ENCODE measurements at regions not wholly inside any gene's neighbourhood (a gene's known extent, or its start where the extent isn't known, plus 50 kb on each side); places are given as distances from the start of the nearest gene placed in this dataset.

GRCh38 chr18:51510020-51510419 is 312.5 kb upstream of the MEX3C start:
- in situ Hi-C loops (cut with MboI) (no loop called here), intact Hi-C loops (cut with micrococcal nuclease) (no loop called here)
- no peak overlapping the region for H3K4me2 ChIP-seq (ENCODE audit: insufficient read depth, low read length)
- no peaks in the 10 kb centered on the region for H3K9me3 ChIP-seq (replicated peaks; ENCODE audit: control insufficient read depth, insufficient read depth, low read depth, low read length)
- no peaks in the 10 kb centered on the region for H3K4me1 ChIP-seq (replicated peaks in 1 of 2; ENCODE audit: control insufficient read depth in 2 of 2, insufficient read depth in 2 of 2, low read length in 2 of 2)
- H3K27me3 ChIP-seq (ENCODE audit: control insufficient read depth in 2 of 2, insufficient read depth in 2 of 2, low read length in 2 of 2), result no peaks in the 10 kb centered on the region
- no peak overlapping the region for H3K9ac ChIP-seq (ENCODE audit: insufficient read depth in 1 of 2, low read depth in 2 of 2, low read length in 2 of 2)
- H3K79me2 ChIP-seq (ENCODE audit: control insufficient read depth, insufficient read depth, low read length), result no peaks in the 10 kb centered on the region
- DNase-seq (ENCODE audit: extremely low read depth in 1 of 4, low spot score in 3 of 4) (no peak), ATAC-seq (no peak), FAIRE-seq (no peak)
- no peaks in the 10 kb centered on the region for H3K9me1 ChIP-seq (ENCODE audit: control insufficient read depth, insufficient read depth, low read length)
- H3K27ac ChIP-seq (ENCODE audit: extremely low read depth, low read depth, low read length), result no peak overlapping the region
- ChIA-PET CTCF (ENCODE audit: low intra/inter-chr PET ratio) (no interaction called here), POLR2A (no interaction called here)
- no peak overlapping the region for H2AFZ ChIP-seq (ENCODE audit: low read depth, low read length)
- no TSS peak for BruUV-seq (replicated peaks)
- H4K20me1 ChIP-seq (replicated peaks; ENCODE audit: control insufficient read depth, insufficient read depth, low read length), result no peaks in the 10 kb centered on the region
- no peak overlapping the region for H3K4me3 ChIP-seq
- no peaks in the 10 kb centered on the region for H3K36me3 ChIP-seq (ENCODE audit: control insufficient read depth, insufficient read depth, low read length)
- TF ChIP-seq TRIM28 (IDR thresholded peaks at IDR 0.05), result no peak
- peak; percentile 93 for TF ChIP-seq ZNF507 (tag; conservative IDR thresholded peaks at IDR 0.05)
- no peak for TF ChIP-seq ZNF232 (CRISPR knock-in tag; IDR thresholded peaks at IDR 0.05)
- TF ChIP-seq STAT5A (IDR thresholded peaks at IDR 0.05; ENCODE audit: borderline replicate concordance, low read length), result no peak

GRCh38 chr18:51513517-51513916 is 316.0 kb upstream of the MEX3C start:
- Histone ChIP-seq H3K36me3 (ENCODE audit: control insufficient read depth, insufficient read depth, low read length) (no peaks in the 10 kb centered on the region), H3K27me3 (ENCODE audit: control insufficient read depth in 2 of 2, insufficient read depth in 2 of 2, low read length in 2 of 2) (no peaks in the 10 kb centered on the region), H3K27ac (ENCODE audit: extremely low read depth, low read depth, low read length) (no peak overlapping the region), H3K9ac (ENCODE audit: insufficient read depth in 1 of 2, low read depth in 2 of 2, low read length in 2 of 2) (no peak overlapping the region), H3K4me1 (replicated peaks in 1 of 2; ENCODE audit: control insufficient read depth in 2 of 2, insufficient read depth in 2 of 2, low read length in 2 of 2) (no peaks in the 10 kb centered on the region), H3K79me2 (ENCODE audit: control insufficient read depth, insufficient read depth, low read length) (no peaks in the 10 kb centered on the region), H3K4me3 (no peak overlapping the region), H4K20me1 (replicated peaks; ENCODE audit: control insufficient read depth, insufficient read depth, low read length) (no peaks in the 10 kb centered on the region), H3K9me1 (ENCODE audit: control insufficient read depth, insufficient read depth, low read length) (no peaks in the 10 kb centered on the region), H2AFZ (ENCODE audit: low read depth, low read length) (no peak overlapping the region), H3K4me2 (ENCODE audit: insufficient read depth, low read length) (no peak overlapping the region), H3K9me3 (replicated peaks; ENCODE audit: control insufficient read depth, insufficient read depth, low read depth, low read length) (no peaks in the 10 kb centered on the region)
- in situ Hi-C loops (cut with MboI) (no loop called here), intact Hi-C loops (cut with micrococcal nuclease) (no loop called here)
- no peak for FAIRE-seq
- CTCF ChIA-PET (ENCODE audit: low intra/inter-chr PET ratio), result no interaction called here
- no peak for ATAC-seq
- POLR2A ChIA-PET, result no interaction called here
- BruUV-seq (replicated peaks), result no TSS peak
- no peak for DNase-seq (ENCODE audit: extremely low read depth in 1 of 4, low spot score in 3 of 4)
- TF ChIP-seq ZBTB40 (IDR thresholded peaks at IDR 0.05), result no peak
- no peak for TF ChIP-seq ZBTB40 (CRISPR knock-in tag; IDR thresholded peaks at IDR 0.05)
- no peak for TF ChIP-seq GTF2A2 (tag; IDR thresholded peaks at IDR 0.05)
- no peak for TF ChIP-seq EP400 (IDR thresholded peaks at IDR 0.05)
- TF ChIP-seq SMARCA4 (IDR thresholded peaks at IDR 0.05), result no peak
- TF ChIP-seq EGR1 (conservative IDR thresholded peaks at IDR 0.05), result no peak
- no peak for TF ChIP-seq TCF15 (CRISPR knock-in tag; IDR thresholded peaks at IDR 0.05)

Measured in K562 (cell line).